SK-N-SH treated with all-trans-retinoic acid at 6 μM for 48 hours (cell line): ENCODE measurements at regions not wholly inside any gene's neighbourhood (a gene's known extent, or its start where the extent isn't known, plus 50 kb on each side); places are given as distances from the start of the nearest gene placed in this dataset.

Experiments used
- BACH2 ChIP-seq: fragments of 250-450 bp; sonication (Bioruptor Pico); IDR thresholded peaks from 2 replicates; pipeline ENCODE4 v1.9.0; 2021; ENCODE audit warnings: mild to moderate bottlenecking, borderline replicate concordance
- PPARA ChIP-seq: fragments of 250-450 bp; sonication (Bioruptor Pico); IDR thresholded peaks from 2 replicates; pipeline ENCODE4 v1.5.0; 2020; ENCODE audit warnings: mild to moderate bottlenecking, borderline replicate concordance
- ZFP3 ChIP-seq: fragments of 250-450 bp; sonication (Bioruptor Pico); IDR thresholded peaks from 2 replicates; pipeline ENCODE4 v1.5.0; 2020; ENCODE audit warnings: mild to moderate bottlenecking, moderate library complexity
- ZFP30 ChIP-seq: fragments of 450-650 bp; formaldehyde crosslinking; IDR thresholded peaks from 2 replicates; pipeline ENCODE4 v1.5.0; 2022; ENCODE audit warnings: mild to moderate bottlenecking, moderate library complexity
- TF ChIP-seq, protein P1 (sequence below): fragments of 250-450 bp; sonication (Bioruptor Pico); IDR thresholded peaks from 2 replicates; pipeline ENCODE4 v1.8.0; 2020; ENCODE audit warnings: mild to moderate bottlenecking, moderate library complexity, borderline replicate concordance

DNA sequence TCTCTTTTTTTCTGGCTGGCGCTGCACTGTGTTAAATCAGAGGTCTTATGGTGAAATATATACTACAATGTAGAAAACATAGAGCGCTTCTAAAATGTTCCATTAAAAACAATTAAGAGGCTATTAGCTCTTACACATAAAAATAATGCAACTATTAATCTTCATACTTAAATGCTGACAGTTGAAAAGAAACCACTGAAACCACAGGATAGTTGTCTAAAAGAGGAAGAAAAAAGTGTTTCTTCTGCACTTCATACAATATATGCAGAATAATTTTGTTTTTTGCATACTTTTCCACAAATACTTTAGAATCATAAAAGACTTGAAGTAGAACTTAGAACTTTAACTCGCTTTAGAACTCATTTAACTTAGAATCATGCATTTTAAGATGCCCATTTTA is 170.5 kb downstream of the PYDC2 start:
- TF ChIP-seq BACH2 (CRISPR knock-in tag): no peak
- TF ChIP-seq, protein P1, sequence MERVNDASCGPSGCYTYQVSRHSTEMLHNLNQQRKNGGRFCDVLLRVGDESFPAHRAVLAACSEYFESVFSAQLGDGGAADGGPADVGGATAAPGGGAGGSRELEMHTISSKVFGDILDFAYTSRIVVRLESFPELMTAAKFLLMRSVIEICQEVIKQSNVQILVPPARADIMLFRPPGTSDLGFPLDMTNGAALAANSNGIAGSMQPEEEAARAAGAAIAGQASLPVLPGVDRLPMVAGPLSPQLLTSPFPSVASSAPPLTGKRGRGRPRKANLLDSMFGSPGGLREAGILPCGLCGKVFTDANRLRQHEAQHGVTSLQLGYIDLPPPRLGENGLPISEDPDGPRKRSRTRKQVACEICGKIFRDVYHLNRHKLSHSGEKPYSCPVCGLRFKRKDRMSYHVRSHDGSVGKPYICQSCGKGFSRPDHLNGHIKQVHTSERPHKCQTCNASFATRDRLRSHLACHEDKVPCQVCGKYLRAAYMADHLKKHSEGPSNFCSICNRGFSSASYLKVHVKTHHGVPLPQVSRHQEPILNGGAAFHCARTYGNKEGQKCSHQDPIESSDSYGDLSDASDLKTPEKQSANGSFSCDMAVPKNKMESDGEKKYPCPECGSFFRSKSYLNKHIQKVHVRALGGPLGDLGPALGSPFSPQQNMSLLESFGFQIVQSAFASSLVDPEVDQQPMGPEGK: no peak
- no peak for TF ChIP-seq ZFP3
- no peak for TF ChIP-seq PPARA (CRISPR knock-in tag)
- no peak for TF ChIP-seq ZFP30 (CRISPR knock-in tag)
